ENCODE measurements at regions not wholly inside any gene's neighbourhood (a gene's known extent, or its start where the extent isn't known, plus 50 kb on each side); places are given as distances from the start of the nearest gene placed in this dataset.
A peak's percentile ranks its signal among the peaks of the same experiment; 100 is the strongest.

GRCh38 chr12:113551563-113551962 lies 79.9 kb upstream of the LHX5 start:
- Histone ChIP-seq H3K4me3 (ENCODE audit: low read depth, low read length) (no peak overlapping the region), H3K9me3 (ENCODE audit: control insufficient read depth, insufficient read depth, low read depth, low read length) (no peaks in the 10 kb centered on the region), H3K36me3 (ENCODE audit: control insufficient read depth in 2 of 2, insufficient read depth in 1 of 2, low read length in 2 of 2) (no peaks in the 10 kb centered on the region), H3K4me1 (ENCODE audit: control insufficient read depth, insufficient read depth, low read length) (no peaks in the 10 kb centered on the region), H3K27ac (ENCODE audit: extremely low read depth, low read depth, low read length) (no peak overlapping the region)
- ChIA-PET CTCF (interaction anchor here (0.7 to 0.8 kb wide), 2 partner anchors 89 to 262 kb away, joined by 3 to 4 read pairs; no protein-coding TSS in a partner anchor), POLR2A (no interaction called here)
- TF ChIP-seq REST (tag by site-specific recombination; IDR thresholded peaks at IDR 0.05) (no peak), ZNF24 (tag by site-specific recombination; IDR thresholded peaks at IDR 0.05) (no peak), ZNF623 (tag by site-specific recombination; IDR thresholded peaks at IDR 0.05) (peak; percentile 86), ZNF785 (tag by site-specific recombination; IDR thresholded peaks at IDR 0.05) (no peak)

- no peaks in the 10 kb centered on the region for H3K36me3 ChIP-seq (ENCODE audit: control insufficient read depth in 2 of 2, insufficient read depth in 1 of 2, low read length in 2 of 2)
- TF ChIP-seq PBX3 (CRISPR knock-in tag; IDR thresholded peaks at IDR 0.05) (no peak), PRDM4 (tag by site-specific recombination; IDR thresholded peaks at IDR 0.05) (no peak), ZSCAN18 (tag by site-specific recombination; IDR thresholded peaks at IDR 0.05) (no peak), ZNF416 (tag by site-specific recombination; IDR thresholded peaks at IDR 0.05) (no peak), ZNF239 (tag by site-specific recombination; IDR thresholded peaks at IDR 0.05) (no peak), ZNF292 (tag by site-specific recombination; IDR thresholded peaks at IDR 0.05; ENCODE audit: borderline replicate concordance, low read depth) (no peak), MZF1 (tag by site-specific recombination; IDR thresholded peaks at IDR 0.05; ENCODE audit: borderline replicate concordance) (no peak), MYNN (tag by site-specific recombination; IDR thresholded peaks at IDR 0.05; ENCODE audit: borderline replicate concordance) (no peak), KLF1 (tag by site-specific recombination; IDR thresholded peaks at IDR 0.05) (no peak), ZBTB10 (tag by site-specific recombination; IDR thresholded peaks at IDR 0.05) (no peak), ZNF140 (tag by site-specific recombination; IDR thresholded peaks at IDR 0.05) (no peak), ZSCAN30 (tag by site-specific recombination; IDR thresholded peaks at IDR 0.05) (no peak)
- CTCF ChIA-PET = no interaction called here
- H3K4me1 ChIP-seq (ENCODE audit: control insufficient read depth, insufficient read depth, low read length) = no peaks in the 10 kb centered on the region
- no peak overlapping the region for H3K4me3 ChIP-seq (ENCODE audit: low read depth, low read length)
- POLR2A ChIA-PET = no interaction called here
- H3K9me3 ChIP-seq (ENCODE audit: control insufficient read depth, insufficient read depth, low read depth, low read length) = no peaks in the 10 kb centered on the region
- no peak overlapping the region for H3K27ac ChIP-seq (ENCODE audit: extremely low read depth, low read depth, low read length)
These were observed 76.8 kb upstream of the LHX5 start for GRCh38 chr12:113548467-113548866.

Measured in HEK293 (cell line).